A549 (cell line): ENCODE measurements at regions not wholly inside any gene's neighbourhood (a gene's known extent, or its start where the extent isn't known, plus 50 kb on each side); places are given as distances from the start of the nearest gene placed in this dataset.

Experiments used
- ATAC-seq, 2 experiments: fragments of 200-7000 bp in 1 of 2; fragments of >200 bp in 1 of 2; cut with Nextera tagmentation in 1 of 2; cut with Tn5 transposase in 1 of 2; 3 replicates each; pipeline versions ENCODE4 v1.8.0 to v1.9.1; 2018 to 2020; ENCODE audit warnings: mild to moderate bottlenecking in 1 of 2, moderate library complexity in 1 of 2
- CTCF ChIA-PET: fragments of 300-600 bp; sonication (Branson Sonifier 250); formaldehyde crosslinking; extraction: SDS; loops from one replicate; lab custom pipeline; 2021; ENCODE audit warnings: antibody characterized with exemption, inconsistent platforms; lab: Yijun Ruan, JAX
- POLR2A ChIA-PET: fragments of 350-600 bp; formaldehyde crosslinking; extraction: SDS; loops from one replicate; lab custom pipeline; 2021; ENCODE audit warnings: antibody characterized with exemption, inconsistent platforms; lab: Yijun Ruan, JAX
- DNase-seq, 2 experiments: peaks; one replicate each; pipeline versions ENCODE4 v3.0.0 to v3.0.0-alpha.2; 2011 to 2016; ENCODE audit warnings: low read depth in 1 of 2, low spot score in 1 of 2
- FAIRE-seq: peaks from 2 replicates; lab custom pipeline; 2011; peaks lifted over from hg19 to GRCh38; lab: Jason Lieb, UNC
- H3K27ac ChIP-seq, 2 experiments: fragments of >200 bp; sonication (Bioruptor Twin); formaldehyde crosslinking; 3 replicates each; pipeline ENCODE4 v1.5.1; 2016 to 2017
- H3K4me1 ChIP-seq: fragments of >200 bp; sonication (Bioruptor Twin); formaldehyde crosslinking; 3 replicates; pipeline ENCODE4 v1.6.1; 2016
- H3K4me2 ChIP-seq: fragments of >200 bp; sonication (Bioruptor Twin); formaldehyde crosslinking; 3 replicates; pipeline ENCODE4 v1.6.1; 2016
- H3K4me3 ChIP-seq: fragments of >200 bp; sonication (Bioruptor Twin); formaldehyde crosslinking; 3 replicates; pipeline ENCODE4 v1.5.1; 2016
- H3K9me3 ChIP-seq: fragments of >200 bp; sonication (Bioruptor Twin); formaldehyde crosslinking; 3 replicates; pipeline ENCODE4 v1.6.1; 2016
- CBX2 ChIP-seq: fragments of 200-600 bp; sonication (generic); IDR thresholded peaks from 2 replicates; pipeline ENCODE4 v1.6.1; 2016; ENCODE audit warnings: low read depth, mild to moderate bottlenecking, borderline replicate concordance
- CEBPB ChIP-seq, 2 experiments: fragments of >200 bp in 1 of 2; sonication (Bioruptor Twin) in 1 of 2; formaldehyde crosslinking in 1 of 2; IDR thresholded peaks; 2 replicates each; pipeline ENCODE4 v1.6.1; 2012 to 2016
- CHD2 ChIP-seq: fragments of 150-350 bp; IDR thresholded peaks from 2 replicates; pipeline ENCODE4 v1.6.1; 2014; ENCODE audit warnings: low read length; ENCODE audit not compliant: partially characterized antibody
- FOSL2 ChIP-seq, 2 experiments: fragments of 450-650 bp in 1 of 2; fragments of >200 bp in 1 of 2; sonication (Bioruptor Twin) in 1 of 2; formaldehyde crosslinking; IDR thresholded peaks; 2 replicates each; pipeline versions ENCODE4 v1.5.0 to v1.6.1; 2016 to 2020; ENCODE audit warnings: mild to moderate bottlenecking in 1 of 2, moderate library complexity in 1 of 2
- GATA3 ChIP-seq: IDR thresholded peaks from 2 replicates; pipeline ENCODE4 v1.6.1; 2012; ENCODE audit warnings: borderline replicate concordance
- HOXA7 ChIP-seq: fragments of 250-450 bp; sonication (Bioruptor Pico); IDR thresholded peaks from 2 replicates; pipeline ENCODE4 v1.5.0; 2020; ENCODE audit warnings: mild to moderate bottlenecking, moderate library complexity
- HOXB13 ChIP-seq: fragments of 250-450 bp; sonication (Bioruptor Pico); IDR thresholded peaks from 2 replicates; pipeline ENCODE4 v1.5.0; 2020; ENCODE audit warnings: low read depth, mild to moderate bottlenecking, moderate library complexity
- HOXB5 ChIP-seq: fragments of 250-450 bp; sonication (Bioruptor Pico); IDR thresholded peaks from 2 replicates; pipeline ENCODE4 v1.5.0; 2020; ENCODE audit warnings: mild to moderate bottlenecking, moderate library complexity
- JUNB ChIP-seq: fragments of >200 bp; sonication (Bioruptor Twin); formaldehyde crosslinking; IDR thresholded peaks from 2 replicates; pipeline ENCODE4 v1.6.1; 2016
- KDM5A ChIP-seq: fragments of 200-600 bp; sonication (generic); IDR thresholded peaks from 2 replicates; pipeline ENCODE4 v1.6.1; 2016; ENCODE audit warnings: antibody characterized with exemption, mild to moderate bottlenecking
- MYC ChIP-seq: IDR thresholded peaks from 2 replicates; pipeline ENCODE4 v1.6.1; 2012; ENCODE audit warnings: mild to moderate bottlenecking, inconsistent platforms, low read length, improper control_type of control experiment, borderline replicate concordance
- NPAS2 ChIP-seq: fragments of 250-450 bp; sonication (Bioruptor Pico); IDR thresholded peaks from 2 replicates; pipeline ENCODE4 v1.8.0; 2022; ENCODE audit warnings: mild to moderate bottlenecking, moderate library complexity, borderline replicate concordance
- PBX3 ChIP-seq: IDR thresholded peaks from 2 replicates; pipeline ENCODE4 v1.6.1; 2012
- PHF8 ChIP-seq: fragments of 200-600 bp; sonication (generic); IDR thresholded peaks from 2 replicates; pipeline ENCODE4 v1.6.1; 2016; ENCODE audit warnings: low read depth, mild to moderate bottlenecking, antibody characterized with exemption, moderate library complexity, borderline replicate concordance
- POLR2A ChIP-seq: IDR thresholded peaks from 2 replicates; pipeline ENCODE4 v1.6.1; 2012; ENCODE audit warnings: mild to moderate bottlenecking, low read length
- RARB ChIP-seq: fragments of 250-450 bp; sonication (Bioruptor Pico); IDR thresholded peaks from 2 replicates; pipeline ENCODE4 v1.8.0; 2021; ENCODE audit warnings: mild to moderate bottlenecking, moderate library complexity
- RFX5 ChIP-seq: fragments of 450-650 bp; IDR thresholded peaks from 2 replicates; pipeline ENCODE4 v1.7.1; 2014; ENCODE audit warnings: antibody characterized with exemption, mild to moderate bottlenecking, moderate library complexity
- SMC3 ChIP-seq: fragments of >200 bp; sonication (Bioruptor Twin); formaldehyde crosslinking; IDR thresholded peaks from 3 replicates; pipeline ENCODE4 v1.6.1; 2018; ENCODE audit warnings: inconsistent platforms
- ZSCAN20 ChIP-seq: fragments of 250-450 bp; sonication (Bioruptor Pico); IDR thresholded peaks from 2 replicates; pipeline ENCODE4 v1.8.0; 2022; ENCODE audit warnings: mild to moderate bottlenecking, moderate library complexity
- WGBS: methylation state at CpG from one replicate; pipeline ENCODE4 v1.1.6; 2017; ENCODE audit errors: missing lambda C conversion rate; 5-methylcytosine and 5-hydroxymethylcytosine counted together
- TF ChIP-seq, protein P1 (sequence below): fragments of >200 bp; sonication (Bioruptor Twin); formaldehyde crosslinking; IDR thresholded peaks from 2 replicates; pipeline ENCODE4 v1.6.1; 2016
- TF ChIP-seq, protein P2 (sequence below): fragments of 250-450 bp; sonication (Bioruptor Pico); IDR thresholded peaks from 2 replicates; pipeline ENCODE4 v1.5.0; 2020; ENCODE audit warnings: low read depth, mild to moderate bottlenecking, moderate library complexity
- TF ChIP-seq, protein P3 (sequence below): fragments of 150-350 bp; IDR thresholded peaks from 2 replicates; pipeline ENCODE4 v1.6.1; 2014; ENCODE audit warnings: low read depth, mild to moderate bottlenecking, low read length

DNA sequence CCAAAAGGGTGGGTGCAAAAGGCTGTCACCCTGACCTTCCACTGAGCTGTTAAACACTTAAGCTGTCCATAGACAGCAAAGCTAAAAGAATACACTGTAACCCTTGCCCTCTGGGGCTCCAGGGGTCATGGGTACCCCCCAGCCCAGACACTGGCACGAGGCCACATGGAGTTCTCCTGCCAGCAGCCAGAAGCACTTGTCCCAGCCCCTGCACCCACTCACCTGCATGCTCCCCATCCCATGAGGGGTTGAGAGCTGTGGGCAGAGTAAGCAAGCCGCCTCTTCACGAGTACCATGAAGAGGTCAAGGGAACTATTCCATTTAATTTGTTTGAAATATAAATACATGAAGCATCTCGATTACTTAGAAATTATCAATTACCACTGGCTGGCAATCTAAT, 867.1 kb upstream of the ZEB2 start:
- FAIRE-seq = no peak
- no peak overlapping the region for H3K27ac ChIP-seq
- no peaks in the 10 kb centered on the region for H3K4me1 ChIP-seq
- POLR2A ChIA-PET = interaction anchor here (0.6 kb wide), 1 partner anchor 355 kb away, joined by 4 read pairs; no protein-coding TSS in a partner anchor
- TF ChIP-seq HOXB13 (CRISPR knock-in tag) (no peak), HOXA7 (CRISPR knock-in tag) (no peak), PHF8 (no peak), SMC3 (no peak)
- TF ChIP-seq, protein P1, sequence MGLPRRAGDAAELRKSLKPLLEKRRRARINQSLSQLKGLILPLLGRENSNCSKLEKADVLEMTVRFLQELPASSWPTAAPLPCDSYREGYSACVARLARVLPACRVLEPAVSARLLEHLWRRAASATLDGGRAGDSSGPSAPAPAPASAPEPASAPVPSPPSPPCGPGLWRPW = no peak
- H3K4me3 ChIP-seq = no peak overlapping the region
- no peaks in the 10 kb centered on the region for H3K9me3 ChIP-seq
- no peak for ATAC-seq
- no peak for DNase-seq
- WGBS = 55% methylated on average over 4 of the region's 4 CpGs
- no peak overlapping the region for H3K4me2 ChIP-seq
- CTCF ChIA-PET = no interaction called here

DNA sequence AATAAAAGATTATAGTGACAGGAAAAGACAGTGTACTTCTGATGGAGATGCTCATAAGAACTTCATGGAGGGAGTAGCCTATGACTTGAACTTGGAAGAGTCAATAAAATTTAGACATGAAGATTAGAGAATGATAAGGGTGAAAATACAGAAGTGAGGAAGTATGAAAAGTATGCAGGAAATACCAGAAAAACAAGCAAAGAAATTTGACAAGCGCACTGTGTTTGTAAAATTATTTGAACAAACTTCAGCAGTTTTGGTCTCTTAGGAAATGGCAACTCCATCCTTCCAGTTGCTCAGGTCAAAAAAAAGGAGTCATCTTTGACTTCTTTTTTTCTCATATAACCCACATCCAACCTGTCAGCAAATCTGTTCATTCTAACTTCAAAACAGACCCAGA, 864.0 kb upstream of the ZEB2 start:
- Histone ChIP-seq H3K4me2 (no peak overlapping the region), H3K9me3 (no peaks in the 10 kb centered on the region), H3K27ac (no peak overlapping the region), H3K4me1 (peaks cover 8% of the 10 kb centered on the region; the same call in 1 of the 3 replicates), H3K4me3 (no peak overlapping the region)
- ATAC-seq = no peak
- ChIA-PET CTCF (interaction anchor here (1.3 kb wide), 1 partner anchor 9 kb away, joined by 3 read pairs; no protein-coding TSS in a partner anchor), POLR2A (no interaction called here)
- FAIRE-seq = no peak
- 84% methylated on average over 1 of the region's 1 CpG for WGBS
- TF ChIP-seq KDM5A (no peak), POLR2A (no peak), CEBPB (IDR thresholded peaks at IDR 0.05) (no peak), MYC (no peak), ZSCAN20 (CRISPR knock-in tag) (no peak), JUNB (no peak), PBX3 (no peak), RFX5 (no peak), GATA3 (no peak), CHD2 (no peak), NPAS2 (CRISPR knock-in tag) (no peak)
- TF ChIP-seq, protein P2, sequence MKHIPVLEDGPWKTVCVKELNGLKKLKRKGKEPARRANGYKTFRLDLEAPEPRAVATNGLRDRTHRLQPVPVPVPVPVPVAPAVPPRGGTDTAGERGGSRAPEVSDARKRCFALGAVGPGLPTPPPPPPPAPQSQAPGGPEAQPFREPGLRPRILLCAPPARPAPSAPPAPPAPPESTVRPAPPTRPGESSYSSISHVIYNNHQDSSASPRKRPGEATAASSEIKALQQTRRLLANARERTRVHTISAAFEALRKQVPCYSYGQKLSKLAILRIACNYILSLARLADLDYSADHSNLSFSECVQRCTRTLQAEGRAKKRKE = no peak
- TF ChIP-seq, protein P3, sequence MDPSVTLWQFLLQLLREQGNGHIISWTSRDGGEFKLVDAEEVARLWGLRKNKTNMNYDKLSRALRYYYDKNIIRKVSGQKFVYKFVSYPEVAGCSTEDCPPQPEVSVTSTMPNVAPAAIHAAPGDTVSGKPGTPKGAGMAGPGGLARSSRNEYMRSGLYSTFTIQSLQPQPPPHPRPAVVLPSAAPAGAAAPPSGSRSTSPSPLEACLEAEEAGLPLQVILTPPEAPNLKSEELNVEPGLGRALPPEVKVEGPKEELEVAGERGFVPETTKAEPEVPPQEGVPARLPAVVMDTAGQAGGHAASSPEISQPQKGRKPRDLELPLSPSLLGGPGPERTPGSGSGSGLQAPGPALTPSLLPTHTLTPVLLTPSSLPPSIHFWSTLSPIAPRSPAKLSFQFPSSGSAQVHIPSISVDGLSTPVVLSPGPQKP = no peak
- DNase-seq = no peak

- Histone ChIP-seq H3K9me3 (no peaks in the 10 kb centered on the region), H3K4me1 (peaks cover 8% of the 10 kb centered on the region; the same call in 1 of the 3 replicates), H3K27ac (no peak overlapping the region), H3K4me3 (no peak overlapping the region), H3K4me2 (no peak overlapping the region)
- ATAC-seq = peak; percentile 49 to 56; a peak in 4 of 6 replicates
- DNase-seq = peak; percentile 2 to 58
- 55% methylated on average over 4 of the region's 4 CpGs for WGBS
- no peak for FAIRE-seq
- ChIA-PET POLR2A (no interaction called here), CTCF (no interaction called here)
- peak in 1 of 2 experiments; percentile 59; a peak in 2 of 4 replicates for TF ChIP-seq CEBPB (IDR thresholded peaks at IDR 0.05)
- TF ChIP-seq RARB (CRISPR knock-in tag) = no peak
- TF ChIP-seq CBX2 = no peak
- TF ChIP-seq GATA3 = peak; percentile 45; the same call in 1 of the 2 replicates
- no peak for TF ChIP-seq FOSL2 (IDR thresholded peaks at IDR 0.05)
- TF ChIP-seq FOSL2 (CRISPR knock-in tag; IDR thresholded peaks at IDR 0.05) = peak; percentile 66
- TF ChIP-seq HOXB5 (CRISPR knock-in tag) = peak; percentile 65; the same call in 1 of the 2 replicates
Measured at GRCh38 chr2:145380436-145381017, 860.6 kb upstream of the ZEB2 start.
